SK-N-SH (cell line): ENCODE measurements at regions not wholly inside any gene's neighbourhood (a gene's known extent, or its start where the extent isn't known, plus 50 kb on each side); places are given as distances from the start of the nearest gene placed in this dataset.
A peak's percentile ranks its signal among the peaks of the same experiment; 100 is the strongest.

ENCODE experiments used
- CTCF ChIA-PET: fragments of 300-600, 350-600 bp; formaldehyde crosslinking; extraction: SDS; loops from one replicate; lab custom pipeline; 2021; lab: Yijun Ruan, JAX
- POLR2A ChIA-PET: fragments of 350-600 bp; sonication (Branson Sonifier 250); formaldehyde crosslinking; extraction: SDS; loops from one replicate; lab custom pipeline; 2020; ENCODE audit warnings: antibody characterized with exemption, inconsistent platforms; lab: Yijun Ruan, JAX
- DNase-seq: peaks from one replicate; pipeline ENCODE4 v3.0.0; 2012
- H2AFZ ChIP-seq: fragments of 200-600 bp; sonication (generic); 2 replicates; pipeline ENCODE4 v1.8.1; 2016; ENCODE audit warnings: antibody characterized with exemption, mild to moderate bottlenecking, low read depth
- H3F3A ChIP-seq: fragments of 200-600 bp; sonication (generic); replicated peaks from 2 replicates; pipeline ENCODE3; 2016; ENCODE audit warnings: antibody characterized with exemption, mild to moderate bottlenecking; ENCODE audit not compliant: insufficient read depth
- H3K27ac ChIP-seq, 2 experiments: fragments of 200-500 bp in 1 of 2; fragments of 200-600 bp in 1 of 2; sonication (Bioruptor generic) in 1 of 2; sonication (generic), shearing (Covaris generic) in 1 of 2; 2 replicates each; pipeline versions ENCODE4 v1.5.1 to v1.6.1; 2014 to 2016; ENCODE audit warnings: low read depth in 2 of 2, inconsistent platforms in 1 of 2, low read length in 1 of 2, mild to moderate bottlenecking in 1 of 2, mixed read lengths in 1 of 2
- H3K27me3 ChIP-seq: fragments of 200-600 bp; sonication (generic), shearing (Covaris generic); 2 replicates; pipeline ENCODE4 v1.6.1; 2016; ENCODE audit warnings: mixed run types; ENCODE audit not compliant: insufficient read depth
- H3K36me3 ChIP-seq, 2 experiments: fragments of 200-500 bp in 1 of 2; fragments of 200-600 bp in 1 of 2; sonication (Bioruptor generic) in 1 of 2; sonication (generic) in 1 of 2; replicated peaks in 1 of 2; 2 replicates each; pipeline versions ENCODE3 to v1.5.1; 2014 to 2016; ENCODE audit warnings: low read length in 1 of 2, mild to moderate bottlenecking in 1 of 2; ENCODE audit not compliant: insufficient read depth in 2 of 2, control insufficient read depth in 1 of 2
- H3K4me1 ChIP-seq, 2 experiments: fragments of 200-500 bp in 1 of 2; fragments of 200-600 bp in 1 of 2; sonication (Bioruptor generic) in 1 of 2; sonication (generic), shearing (Covaris generic) in 1 of 2; 2 replicates each; pipeline versions ENCODE4 v1.5.1 to v1.6.1; 2014 to 2016; ENCODE audit warnings: low read depth in 1 of 2, low read length in 1 of 2, mixed run types in 1 of 2; ENCODE audit not compliant: insufficient read depth in 2 of 2, control insufficient read depth in 1 of 2
- H3K4me2 ChIP-seq: fragments of 200-600 bp; sonication (generic), shearing (Covaris generic); 2 replicates; pipeline ENCODE4 v1.6.1; 2017; ENCODE audit warnings: mixed run types
- H3K4me3 ChIP-seq, 2 experiments: fragments of 200-500 bp in 1 of 2; fragments of 200-600 bp in 1 of 2; sonication (Bioruptor generic) in 1 of 2; sonication (generic), shearing (Covaris generic) in 1 of 2; 2 replicates each; pipeline versions ENCODE4 v1.5.1 to v1.8.1; 2014 to 2016; ENCODE audit warnings: low read depth in 2 of 2, inconsistent platforms in 1 of 2, low read length in 1 of 2, mild to moderate bottlenecking in 1 of 2, mixed read lengths in 1 of 2, moderate library complexity in 1 of 2
- H3K79me2 ChIP-seq: fragments of 200-600 bp; sonication (generic); 2 replicates; pipeline ENCODE4 v1.8.1; 2017; ENCODE audit warnings: mild to moderate bottlenecking; ENCODE audit not compliant: insufficient read depth
- H3K9ac ChIP-seq: fragments of 200-600 bp; sonication (generic); 2 replicates; pipeline ENCODE4 v1.6.1; 2017; ENCODE audit warnings: mixed run types
- H3K9me2 ChIP-seq: fragments of 200-600 bp; sonication (generic); 2 replicates; pipeline ENCODE4 v1.6.1; 2017; ENCODE audit warnings: mixed run types
- H3K9me3 ChIP-seq: fragments of 200-600 bp; sonication (generic); 2 replicates; pipeline ENCODE4 v1.6.1; 2017; ENCODE audit warnings: mixed run types, mild to moderate bottlenecking, moderate library complexity
- H4K20me1 ChIP-seq: fragments of 200-600 bp; sonication (generic); 2 replicates; pipeline ENCODE4 v1.6.1; 2017; ENCODE audit warnings: mild to moderate bottlenecking, mixed run types; ENCODE audit not compliant: insufficient read depth
- ELF1 ChIP-seq: IDR thresholded peaks from 2 replicates; pipeline ENCODE4 v1.4.0; 2012
- EP300 ChIP-seq, 2 experiments: IDR thresholded peaks; 2 replicates each; pipeline versions ENCODE4 v1.4.0 to v1.6.1; 2012; ENCODE audit warnings: borderline replicate concordance in 1 of 2, low read depth in 1 of 2, low read length in 1 of 2
- EZH2phosphoT487 ChIP-seq: fragments of 200-600 bp; sonication (generic); IDR thresholded peaks from 2 replicates; pipeline ENCODE4 v1.6.1; 2017; ENCODE audit warnings: low read depth, mixed run types, mild to moderate bottlenecking, antibody characterized with exemption, moderate library complexity, borderline replicate concordance
- FOSL2 ChIP-seq: IDR thresholded peaks from 2 replicates; pipeline ENCODE4 v1.4.0; 2012; ENCODE audit warnings: low read depth, mild to moderate bottlenecking, moderate library complexity, borderline replicate concordance
- FOXM1 ChIP-seq: IDR thresholded peaks from 2 replicates; pipeline ENCODE4 v1.4.0; 2012; ENCODE audit warnings: low read depth, mild to moderate bottlenecking
- JUND ChIP-seq: IDR thresholded peaks from 2 replicates; pipeline ENCODE4 v1.4.0; 2012
- RAD21 ChIP-seq: IDR thresholded peaks from 2 replicates; pipeline ENCODE4 v1.6.1; 2012; ENCODE audit warnings: mild to moderate bottlenecking, low read length
- RFX5 ChIP-seq: IDR thresholded peaks from 2 replicates; pipeline ENCODE4 v1.6.1; 2012; ENCODE audit warnings: mild to moderate bottlenecking, improper control_type of control experiment, low read length
- RXRA ChIP-seq: IDR thresholded peaks from 2 replicates; pipeline ENCODE4 v1.4.0; 2012; ENCODE audit warnings: low read depth, mild to moderate bottlenecking, borderline replicate concordance
- SIN3A ChIP-seq: IDR thresholded peaks from 2 replicates; pipeline ENCODE4 v1.6.1; 2012; ENCODE audit warnings: low read depth, mild to moderate bottlenecking, low read length, moderate library complexity, borderline replicate concordance
- SMC3 ChIP-seq: IDR thresholded peaks from 2 replicates; pipeline ENCODE4 v1.6.1; 2012; ENCODE audit warnings: low read depth, low read length, improper control_type of control experiment
- TCF12 ChIP-seq: IDR thresholded peaks from 2 replicates; pipeline ENCODE4 v1.4.0; 2012
- YY1 ChIP-seq: IDR thresholded peaks from 2 replicates; pipeline ENCODE4 v1.4.0; 2012; ENCODE audit warnings: low read depth, mild to moderate bottlenecking
- WGBS: methylation state at CpG from one replicate; pipeline ENCODE4 v1.1.6; 2017; ENCODE audit warnings: low lambda C conversion rate; 5-methylcytosine and 5-hydroxymethylcytosine counted together
- TF ChIP-seq, protein P1 (sequence below): fragments of 150-350 bp; IDR thresholded peaks from 2 replicates; pipeline ENCODE4 v1.6.1; 2016; ENCODE audit warnings: mild to moderate bottlenecking, low read depth, low read length
- TF ChIP-seq, protein P2 (sequence below): IDR thresholded peaks from 2 replicates; pipeline ENCODE4; 2012
- TF ChIP-seq, protein P3 (sequence below): fragments of 200-600 bp; sonication (generic); IDR thresholded peaks from 2 replicates; pipeline ENCODE4 v1.6.1; 2017; ENCODE audit warnings: antibody characterized with exemption, mild to moderate bottlenecking, moderate library complexity

DNA sequence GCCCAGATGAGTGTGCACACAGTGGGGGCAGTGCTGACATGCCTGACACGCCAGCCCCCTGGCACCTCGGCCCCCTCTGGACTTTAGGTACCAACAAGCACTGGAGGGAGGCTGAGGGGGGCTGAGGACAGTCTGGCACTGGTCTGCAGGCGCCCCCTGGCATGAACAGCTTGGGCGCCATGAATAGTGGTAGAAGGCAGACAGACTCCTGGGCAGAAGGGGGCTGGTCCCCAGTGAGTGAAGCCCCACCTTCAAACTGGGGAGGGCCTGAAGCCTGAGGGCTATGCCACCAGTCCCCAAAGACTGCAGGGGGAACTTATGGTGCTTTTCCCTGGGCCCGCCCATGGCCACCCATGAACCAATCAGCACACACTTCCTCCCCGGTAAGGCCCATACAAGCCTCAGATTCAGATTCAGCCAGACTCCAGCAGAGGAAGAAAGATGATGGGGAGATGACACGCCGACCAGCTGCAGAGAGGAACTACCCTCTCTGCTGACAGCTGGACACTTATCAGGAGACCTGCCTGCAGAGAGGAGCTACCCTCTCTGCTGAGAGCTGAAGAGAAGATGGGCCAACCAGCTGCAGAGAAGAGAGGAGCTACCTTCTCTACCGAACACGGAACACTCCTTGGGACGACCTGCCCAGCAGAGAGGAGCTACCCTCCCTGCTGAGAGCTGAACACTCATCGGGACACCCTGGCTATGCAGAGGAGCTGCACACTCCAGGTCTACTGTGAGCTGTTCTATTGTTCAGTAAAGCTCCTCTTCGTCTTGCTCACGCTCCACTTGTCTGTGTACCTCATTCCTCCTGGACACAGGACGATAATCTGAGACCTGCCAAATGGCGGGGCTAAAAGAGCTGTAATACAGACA, 324.5 kb downstream of the PCNX1 start:
- H3K27me3 ChIP-seq, result no peaks in the 10 kb centered on the region
- TF ChIP-seq TCF12, result no peak
- no peak for TF ChIP-seq SIN3A
- no peak for TF ChIP-seq RAD21
- no peak for TF ChIP-seq EP300 (IDR thresholded peaks at IDR 0.05; ENCODE audit: borderline replicate concordance in 1 of 2, low read depth in 1 of 2, low read length in 1 of 2)
- TF ChIP-seq RXRA, result no peak
- TF ChIP-seq RFX5, result no peak
- TF ChIP-seq, protein P1, sequence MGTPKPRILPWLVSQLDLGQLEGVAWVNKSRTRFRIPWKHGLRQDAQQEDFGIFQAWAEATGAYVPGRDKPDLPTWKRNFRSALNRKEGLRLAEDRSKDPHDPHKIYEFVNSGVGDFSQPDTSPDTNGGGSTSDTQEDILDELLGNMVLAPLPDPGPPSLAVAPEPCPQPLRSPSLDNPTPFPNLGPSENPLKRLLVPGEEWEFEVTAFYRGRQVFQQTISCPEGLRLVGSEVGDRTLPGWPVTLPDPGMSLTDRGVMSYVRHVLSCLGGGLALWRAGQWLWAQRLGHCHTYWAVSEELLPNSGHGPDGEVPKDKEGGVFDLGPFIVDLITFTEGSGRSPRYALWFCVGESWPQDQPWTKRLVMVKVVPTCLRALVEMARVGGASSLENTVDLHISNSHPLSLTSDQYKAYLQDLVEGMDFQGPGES, result no peak
- TF ChIP-seq JUND, result no peak
- TF ChIP-seq YY1, result no peak
- H3K4me2 ChIP-seq, result no peak overlapping the region
- peak; percentile 19 for DNase-seq
- no peaks in the 10 kb centered on the region for H3K79me2 ChIP-seq
- H3F3A ChIP-seq, result no peaks in the 10 kb centered on the region
- no peaks in the 10 kb centered on the region for H3K9me2 ChIP-seq
- H3K9ac ChIP-seq, result no peak overlapping the region
- POLR2A ChIA-PET, result no interaction called here
- H3K9me3 ChIP-seq, result no peaks in the 10 kb centered on the region
- 87% methylated on average over 5 of the region's 16 CpGs for WGBS
- CTCF ChIA-PET, result interaction anchor here (1.6 to 1.9 kb wide), 2 partner anchors 65 to 92 kb away, joined by 5 read pairs; no protein-coding TSS in a partner anchor
- no peak overlapping the region for H3K4me3 ChIP-seq
- no peaks in the 10 kb centered on the region for H4K20me1 ChIP-seq
- no peak overlapping the region for H2AFZ ChIP-seq
- H3K27ac ChIP-seq, result no peak overlapping the region
- H3K36me3 ChIP-seq, result no peaks in the 10 kb centered on the region
- H3K4me1 ChIP-seq, result peaks cover 0 to 10% of the 10 kb centered on the region in 2 experiments; a peak in 2 of 4 replicates

DNA sequence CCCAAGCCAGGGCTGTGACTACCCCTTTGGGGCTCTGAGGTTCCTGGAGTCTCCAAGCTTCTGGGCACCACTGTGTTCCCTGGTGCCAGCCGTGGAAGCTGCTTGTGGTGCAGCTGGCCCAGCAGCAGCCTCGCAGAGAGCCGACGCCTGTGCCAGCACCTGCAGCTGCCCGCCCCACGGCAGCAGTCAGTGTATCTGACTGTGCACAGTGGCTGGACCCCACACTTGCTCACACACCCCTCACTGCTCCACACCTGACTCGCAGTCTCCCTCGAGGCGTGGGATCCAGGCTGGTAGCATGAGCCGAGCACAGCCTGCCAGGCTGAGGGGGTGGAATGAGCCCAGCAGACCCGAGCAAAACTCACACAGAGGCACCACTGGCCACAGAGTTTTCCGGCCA, 325.2 kb downstream of the PCNX1 start:
- Histone ChIP-seq H3K27me3 (no peaks in the 10 kb centered on the region), H3K9ac (no peak overlapping the region), H3K27ac (no peak overlapping the region), H3K4me1 (peaks cover 0 to 15% of the 10 kb centered on the region in 2 experiments; a peak in 2 of 4 replicates), H3K9me3 (no peaks in the 10 kb centered on the region), H2AFZ (no peak overlapping the region), H3K36me3 (no peaks in the 10 kb centered on the region)
- CTCF ChIA-PET, result interaction anchor here (1.6 to 1.9 kb wide), 2 partner anchors 66 to 93 kb away, joined by 5 read pairs; no protein-coding TSS in a partner anchor
- no peak for DNase-seq
- no peak for TF ChIP-seq SIN3A
- TF ChIP-seq, all 33 proteins: peak for 0
- Histone ChIP-seq H3K4me3 (no peak overlapping the region), H4K20me1 (no peaks in the 10 kb centered on the region), H3K79me2 (no peaks in the 10 kb centered on the region), H3K4me2 (no peak overlapping the region), H3F3A (no peaks in the 10 kb centered on the region), H3K9me2 (no peaks in the 10 kb centered on the region)
- WGBS, result 46% methylated on average over 5 of the region's 12 CpGs
- POLR2A ChIA-PET, result no interaction called here

DNA sequence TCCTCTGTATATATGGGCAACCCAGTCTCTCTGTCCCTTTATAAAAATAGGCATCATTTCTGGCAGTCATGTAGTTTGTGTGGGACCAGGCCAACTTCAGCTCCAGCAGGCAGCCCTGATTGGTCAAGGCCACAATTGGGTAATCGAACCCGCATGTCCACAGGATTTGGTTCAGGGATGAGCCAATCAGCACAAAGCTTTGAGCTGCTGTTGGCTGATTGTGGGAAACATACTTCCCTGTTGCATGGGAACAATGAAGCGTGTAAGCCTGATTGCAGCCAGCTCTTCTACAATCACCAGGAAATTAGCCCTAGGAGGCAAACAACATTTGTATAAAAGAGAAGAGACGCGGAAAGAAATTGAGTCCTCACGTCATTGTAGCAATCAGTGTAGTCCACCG, 328.6 kb downstream of the PCNX1 start:
- Histone ChIP-seq H3F3A (no peaks in the 10 kb centered on the region), H3K9ac (no peak overlapping the region), H4K20me1 (no peaks in the 10 kb centered on the region), H3K4me2 (no peak overlapping the region), H3K4me1 (peaks cover 0 to 17% of the 10 kb centered on the region in 2 experiments; a peak in 2 of 4 replicates), H3K4me3 (no peak overlapping the region), H3K27me3 (no peaks in the 10 kb centered on the region), H3K36me3 (no peaks in the 10 kb centered on the region), H3K27ac (peak overlapping the region in 1 of 2 experiments; percentile 96; a peak in 3 of 4 replicates), H3K9me2 (no peaks in the 10 kb centered on the region), H3K9me3 (no peaks in the 10 kb centered on the region), H2AFZ (no peak overlapping the region), H3K79me2 (no peaks in the 10 kb centered on the region)
- WGBS, result 61% methylated on average over 7 of the region's 7 CpGs
- CTCF ChIA-PET, result interaction anchor here (0.9 to 1.5 kb wide), 5 partner anchors 10 to 517 kb away, joined by 3 to 5 read pairs (median 5); no protein-coding TSS in a partner anchor
- peak; percentile 75 for DNase-seq
- POLR2A ChIA-PET, result interaction anchor here (0.6 to 0.7 kb wide), 2 partner anchors 67 to 393 kb away, joined by 3 read pairs; no protein-coding TSS in a partner anchor
- TF ChIP-seq EZH2phosphoT487 (no peak), YY1 (no peak), FOSL2 (no peak), ELF1 (no peak), SMC3 (no peak), RXRA (no peak), FOXM1 (no peak)
- TF ChIP-seq, protein P2, sequence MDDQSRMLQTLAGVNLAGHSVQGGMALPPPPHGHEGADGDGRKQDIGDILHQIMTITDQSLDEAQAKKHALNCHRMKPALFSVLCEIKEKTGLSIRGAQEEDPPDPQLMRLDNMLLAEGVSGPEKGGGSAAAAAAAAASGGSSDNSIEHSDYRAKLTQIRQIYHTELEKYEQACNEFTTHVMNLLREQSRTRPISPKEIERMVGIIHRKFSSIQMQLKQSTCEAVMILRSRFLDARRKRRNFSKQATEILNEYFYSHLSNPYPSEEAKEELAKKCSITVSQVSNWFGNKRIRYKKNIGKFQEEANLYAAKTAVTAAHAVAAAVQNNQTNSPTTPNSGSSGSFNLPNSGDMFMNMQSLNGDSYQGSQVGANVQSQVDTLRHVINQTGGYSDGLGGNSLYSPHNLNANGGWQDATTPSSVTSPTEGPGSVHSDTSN, result no peak
- TF ChIP-seq, protein P3, sequence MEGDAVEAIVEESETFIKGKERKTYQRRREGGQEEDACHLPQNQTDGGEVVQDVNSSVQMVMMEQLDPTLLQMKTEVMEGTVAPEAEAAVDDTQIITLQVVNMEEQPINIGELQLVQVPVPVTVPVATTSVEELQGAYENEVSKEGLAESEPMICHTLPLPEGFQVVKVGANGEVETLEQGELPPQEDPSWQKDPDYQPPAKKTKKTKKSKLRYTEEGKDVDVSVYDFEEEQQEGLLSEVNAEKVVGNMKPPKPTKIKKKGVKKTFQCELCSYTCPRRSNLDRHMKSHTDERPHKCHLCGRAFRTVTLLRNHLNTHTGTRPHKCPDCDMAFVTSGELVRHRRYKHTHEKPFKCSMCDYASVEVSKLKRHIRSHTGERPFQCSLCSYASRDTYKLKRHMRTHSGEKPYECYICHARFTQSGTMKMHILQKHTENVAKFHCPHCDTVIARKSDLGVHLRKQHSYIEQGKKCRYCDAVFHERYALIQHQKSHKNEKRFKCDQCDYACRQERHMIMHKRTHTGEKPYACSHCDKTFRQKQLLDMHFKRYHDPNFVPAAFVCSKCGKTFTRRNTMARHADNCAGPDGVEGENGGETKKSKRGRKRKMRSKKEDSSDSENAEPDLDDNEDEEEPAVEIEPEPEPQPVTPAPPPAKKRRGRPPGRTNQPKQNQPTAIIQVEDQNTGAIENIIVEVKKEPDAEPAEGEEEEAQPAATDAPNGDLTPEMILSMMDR, result no peak
